KOPT-K1 (cell line): ENCODE measurements at regions not wholly inside any gene's neighbourhood (a gene's known extent, or its start where the extent isn't known, plus 50 kb on each side); places are given as distances from the start of the nearest gene placed in this dataset.

Experiments used
- H3K27ac ChIP-seq: fragments of 200-600 bp; sonication (generic); 2 replicates; pipeline ENCODE4 v1.5.1; 2016; ENCODE audit warnings: antibody characterized with exemption, mild to moderate bottlenecking, low read depth, low read length; ENCODE audit not compliant: poor library complexity, severe bottlenecking
- H3K36me3 ChIP-seq: fragments of 200-600 bp; sonication (generic); 2 replicates; pipeline ENCODE4 v1.5.1; 2017; ENCODE audit warnings: antibody characterized with exemption, mild to moderate bottlenecking, low read length, moderate library complexity; ENCODE audit not compliant: insufficient read depth
- H3K9me3 ChIP-seq: fragments of 200-600 bp; sonication (generic); 2 replicates; pipeline ENCODE4 v1.5.1; 2017; ENCODE audit warnings: antibody characterized with exemption, low read length, mild to moderate bottlenecking; ENCODE audit not compliant: insufficient read depth, poor library complexity, severe bottlenecking

DNA sequence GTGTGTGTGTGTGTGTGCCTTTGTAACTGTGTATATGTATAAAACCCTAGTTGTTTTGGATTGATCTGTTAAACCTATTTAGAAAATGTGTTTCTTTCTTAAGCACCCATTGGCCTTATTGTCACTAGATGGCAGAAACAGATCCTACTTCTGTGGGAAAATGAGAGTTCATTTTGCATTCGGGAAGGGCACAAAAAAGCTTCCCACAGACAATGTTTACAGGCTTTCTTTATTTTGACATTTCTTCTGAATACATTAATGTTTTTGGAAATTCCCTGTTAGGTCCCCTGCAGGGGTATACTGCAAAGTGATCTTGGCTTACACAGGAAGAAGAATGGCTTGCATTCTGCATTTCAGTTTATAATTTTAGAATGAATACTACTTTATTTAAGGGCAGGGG, 481.8 kb upstream of the ARRDC3 start:
- H3K36me3 ChIP-seq, result no peaks in the 10 kb centered on the region
- H3K27ac ChIP-seq, result no peak overlapping the region
- no peaks in the 10 kb centered on the region for H3K9me3 ChIP-seq

DNA sequence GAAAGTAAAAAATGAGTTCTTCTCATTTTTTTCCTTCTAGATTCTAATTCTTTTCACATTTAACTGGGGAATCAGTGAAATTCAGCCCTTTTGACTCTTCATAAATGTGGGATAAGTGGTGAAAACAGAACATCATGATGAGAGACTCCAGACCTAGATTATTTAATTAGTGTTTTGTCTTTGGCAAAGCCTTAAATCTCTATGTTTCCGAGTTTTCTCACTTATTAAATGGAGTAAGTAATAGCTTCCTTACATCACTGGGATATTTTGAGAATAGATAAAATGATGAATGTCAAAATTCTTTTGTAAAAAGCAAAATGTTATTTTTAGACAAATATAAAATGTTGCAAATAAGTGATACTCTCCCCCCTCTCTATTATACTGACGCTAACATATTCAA, 468.6 kb upstream of the ARRDC3 start:
- no peaks in the 10 kb centered on the region for H3K9me3 ChIP-seq
- no peaks in the 10 kb centered on the region for H3K36me3 ChIP-seq

DNA sequence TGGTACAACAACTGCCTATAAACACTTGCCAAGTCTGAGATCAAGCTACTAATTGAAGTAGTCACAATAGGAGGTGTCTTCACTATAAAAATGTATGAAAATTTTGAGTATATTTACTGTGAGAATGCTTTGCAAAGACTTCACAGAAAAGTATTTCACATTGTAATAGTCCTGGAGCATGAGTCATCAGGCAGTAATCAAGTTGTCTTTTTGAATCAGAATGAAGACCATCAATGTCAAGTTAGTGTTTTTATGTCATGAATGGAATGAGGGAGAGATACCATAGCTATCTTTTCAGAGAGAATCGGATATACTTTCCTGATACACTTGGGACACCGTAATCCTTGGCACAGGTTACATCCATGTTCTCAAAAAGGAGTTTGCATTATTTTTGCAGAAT, 466.9 kb upstream of the ARRDC3 start:
- Histone ChIP-seq H3K9me3 (no peaks in the 10 kb centered on the region), H3K36me3 (no peaks in the 10 kb centered on the region), H3K27ac (no peak overlapping the region)

More for the DNA sequence above, 468.6 kb upstream of the ARRDC3 start:
- H3K27ac ChIP-seq, result no peak overlapping the region

DNA sequence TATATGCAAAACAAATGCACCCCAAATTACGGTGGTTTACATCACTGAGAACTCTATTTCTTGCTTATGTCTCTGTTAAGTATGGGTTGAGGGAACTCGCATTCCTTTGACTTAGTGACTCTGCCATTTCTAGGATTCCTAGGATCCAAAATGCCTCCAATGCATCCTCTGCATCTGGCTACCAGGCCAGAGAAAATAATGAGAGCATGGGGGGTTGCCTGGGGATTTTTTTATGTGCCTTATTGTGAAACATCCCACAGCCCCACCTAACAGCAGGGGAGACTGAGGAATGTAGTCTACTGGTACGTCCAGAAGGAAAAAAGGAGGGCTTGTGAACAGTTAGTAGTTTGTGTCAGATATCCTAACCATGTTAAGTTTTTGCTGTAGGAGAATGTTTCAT, 466.0 kb upstream of the ARRDC3 start:
- Histone ChIP-seq H3K36me3 (no peaks in the 10 kb centered on the region), H3K9me3 (no peaks in the 10 kb centered on the region), H3K27ac (no peak overlapping the region)

DNA sequence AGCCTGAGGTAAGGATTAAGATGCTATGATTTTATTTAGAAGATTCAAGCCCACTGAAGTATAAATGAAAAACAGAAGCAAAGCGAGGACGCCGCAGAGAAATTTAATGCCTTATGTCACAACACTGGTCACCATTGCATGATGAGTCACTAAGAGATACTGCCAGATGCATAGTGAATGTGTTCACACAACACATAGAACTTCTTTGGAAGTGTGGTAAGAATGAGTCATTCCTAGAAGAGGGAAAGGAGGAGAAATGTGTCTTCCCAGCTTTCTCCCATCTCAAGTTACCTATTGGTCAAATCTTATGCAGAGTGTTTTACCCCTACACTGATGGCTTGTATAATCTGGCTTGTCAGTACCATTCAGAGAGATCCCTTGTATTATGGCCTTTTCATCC, 465.3 kb upstream of the ARRDC3 start:
- no peaks in the 10 kb centered on the region for H3K36me3 ChIP-seq
- H3K9me3 ChIP-seq, result no peaks in the 10 kb centered on the region
- no peak overlapping the region for H3K27ac ChIP-seq

DNA sequence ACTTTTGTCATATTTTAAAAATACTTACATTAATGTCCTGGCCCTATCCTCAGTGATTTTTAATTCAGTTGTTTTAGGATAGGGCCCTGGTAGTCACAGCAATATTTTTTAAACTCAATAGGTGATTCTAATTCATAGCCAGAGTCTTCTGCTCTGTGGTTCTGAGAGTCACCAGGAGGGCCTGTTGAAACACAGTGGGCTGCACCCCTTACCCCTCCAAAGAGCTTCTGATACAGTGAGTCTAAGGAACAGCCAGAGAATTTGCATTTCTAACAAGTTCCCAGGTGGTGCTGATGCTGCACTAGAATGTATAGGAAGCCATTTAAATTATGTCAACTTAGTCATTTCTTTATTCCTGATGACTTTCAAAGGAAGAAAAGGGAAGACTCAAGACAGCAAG, 458.3 kb upstream of the ARRDC3 start:
- no peak overlapping the region for H3K27ac ChIP-seq
- H3K36me3 ChIP-seq, result no peaks in the 10 kb centered on the region
- no peaks in the 10 kb centered on the region for H3K9me3 ChIP-seq

DNA sequence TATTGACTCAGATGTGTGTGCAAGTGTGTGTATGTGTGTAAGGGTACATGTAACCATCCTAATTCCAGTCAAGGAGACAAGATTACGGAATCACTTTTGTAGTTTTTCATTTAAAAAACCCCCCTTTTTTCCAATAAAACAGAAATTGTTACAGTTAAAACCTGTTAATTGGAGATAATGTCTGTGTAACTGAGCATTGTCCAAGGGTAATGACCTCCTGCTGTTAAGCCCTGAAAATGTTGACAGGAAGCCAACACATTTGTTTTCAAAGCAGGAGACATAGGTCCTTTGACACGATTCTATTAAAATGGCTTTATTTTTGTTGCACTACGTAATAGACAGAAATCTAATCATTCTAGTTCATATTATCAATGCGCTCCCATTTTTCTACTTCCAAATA, 457.3 kb upstream of the ARRDC3 start:
- H3K36me3 ChIP-seq, result no peaks in the 10 kb centered on the region
- no peak overlapping the region for H3K27ac ChIP-seq
- H3K9me3 ChIP-seq, result no peaks in the 10 kb centered on the region

DNA sequence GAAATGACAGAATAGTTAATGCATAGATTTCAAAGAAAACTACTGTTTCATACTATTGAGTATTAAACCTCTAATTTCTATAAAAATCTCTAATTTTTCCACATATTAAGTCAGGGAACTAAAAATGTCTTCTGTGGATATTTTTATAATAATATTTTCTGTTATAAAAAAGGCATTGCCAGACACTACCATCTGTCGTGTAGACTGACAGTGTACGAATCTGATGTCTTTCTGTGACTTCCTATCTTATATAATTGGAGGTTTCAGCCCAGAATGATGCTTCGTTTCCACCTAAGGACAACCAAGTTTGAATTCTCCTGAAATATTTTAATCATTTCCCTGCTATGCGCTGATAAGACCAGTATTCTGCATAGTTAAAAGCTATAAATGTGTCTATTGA, 456.6 kb upstream of the ARRDC3 start:
- H3K27ac ChIP-seq, result no peak overlapping the region
- H3K36me3 ChIP-seq, result no peaks in the 10 kb centered on the region
- no peaks in the 10 kb centered on the region for H3K9me3 ChIP-seq

DNA sequence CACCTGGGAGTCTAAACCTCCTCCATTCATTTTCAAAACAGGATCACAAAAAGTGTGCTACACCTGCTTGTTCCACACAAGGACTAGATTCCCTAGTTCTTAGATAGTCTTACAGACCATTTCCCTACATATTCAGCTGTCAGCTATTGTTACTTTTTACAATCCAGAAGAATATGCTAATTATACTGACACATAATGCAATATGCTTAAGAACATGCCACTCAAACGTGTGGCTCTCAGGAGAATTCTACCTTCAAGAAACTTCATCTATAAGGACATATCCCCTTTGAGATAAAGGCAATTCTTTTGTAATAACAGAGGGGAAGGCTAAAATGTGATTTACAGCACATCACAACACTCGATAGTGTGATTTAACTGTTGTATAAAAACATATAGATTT, 456.1 kb upstream of the ARRDC3 start:
- H3K36me3 ChIP-seq, result no peaks in the 10 kb centered on the region
- H3K9me3 ChIP-seq, result no peaks in the 10 kb centered on the region

DNA sequence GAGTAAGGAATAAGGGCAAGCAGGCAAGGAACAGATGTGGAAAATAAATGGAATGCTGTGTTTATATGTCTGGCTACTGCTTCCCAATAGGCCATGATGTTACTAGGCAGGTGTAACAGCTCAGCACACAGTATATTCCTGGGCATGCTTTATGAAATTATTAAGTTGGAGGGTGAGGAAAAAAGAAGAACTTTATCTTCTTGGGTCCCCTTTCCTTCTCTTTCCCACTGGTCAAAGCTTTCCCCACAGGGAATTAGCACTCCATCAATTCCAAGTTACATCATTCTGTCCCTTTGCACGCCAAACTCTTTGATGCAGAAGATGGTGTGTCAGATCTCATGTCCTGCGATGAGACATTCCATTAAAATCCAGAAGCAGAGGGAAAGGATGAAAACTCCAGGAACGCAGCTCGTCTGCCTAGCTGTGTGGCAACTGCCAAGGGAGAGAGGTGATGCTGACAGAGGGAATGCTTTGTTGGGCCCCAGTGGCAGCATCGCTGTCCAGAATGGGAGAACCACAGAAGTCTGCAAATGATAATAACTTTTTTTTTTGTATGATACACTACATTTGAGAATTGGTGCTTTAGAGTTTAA, 447.3 kb upstream of the ARRDC3 start:
- no peak overlapping the region for H3K27ac ChIP-seq
- no peaks in the 10 kb centered on the region for H3K9me3 ChIP-seq
- no peaks in the 10 kb centered on the region for H3K36me3 ChIP-seq

More for the DNA sequence above, 456.1 kb upstream of the ARRDC3 start:
- H3K27ac ChIP-seq, result no peak overlapping the region

DNA sequence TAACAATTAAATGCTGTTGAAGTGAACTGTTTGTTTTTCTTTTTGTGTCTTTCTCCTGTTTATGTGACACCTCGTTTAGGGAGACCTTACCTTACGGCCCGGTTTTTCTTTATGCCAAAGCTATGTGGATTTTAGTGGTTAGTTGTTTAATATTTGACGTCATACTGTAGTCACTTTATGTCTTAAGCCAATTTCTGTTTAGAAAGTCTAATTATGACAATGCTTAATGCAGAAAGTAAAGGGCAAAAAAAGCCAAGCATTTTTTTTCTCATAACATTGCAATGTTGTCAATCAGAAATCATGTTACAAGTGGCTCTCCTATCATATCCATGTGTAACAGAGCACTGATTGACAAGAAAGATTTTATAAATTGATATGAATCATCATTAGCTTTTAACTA, 442.5 kb upstream of the ARRDC3 start:
- Histone ChIP-seq H3K36me3 (no peaks in the 10 kb centered on the region), H3K9me3 (no peaks in the 10 kb centered on the region), H3K27ac (no peak overlapping the region)

DNA sequence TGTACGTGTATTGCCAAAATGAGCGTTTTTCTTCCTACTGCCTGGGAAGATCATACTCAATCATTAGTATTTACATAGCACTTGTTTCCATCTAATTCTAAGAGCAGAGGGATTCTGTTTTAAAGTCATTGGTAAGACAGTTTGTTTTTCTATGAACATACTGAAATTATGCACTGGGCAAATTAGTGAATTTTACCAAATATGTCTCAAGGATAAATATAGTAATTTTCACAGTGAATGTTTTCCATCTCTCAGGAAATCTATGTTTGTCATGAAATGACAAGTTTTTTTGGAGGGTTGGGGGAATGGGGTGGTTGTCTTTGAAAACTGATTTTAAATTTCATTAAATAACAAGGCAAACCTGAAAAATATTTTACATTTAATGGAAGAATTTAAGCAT, 441.3 kb upstream of the ARRDC3 start:
- Histone ChIP-seq H3K9me3 (no peaks in the 10 kb centered on the region), H3K36me3 (no peaks in the 10 kb centered on the region), H3K27ac (no peak overlapping the region)

DNA sequence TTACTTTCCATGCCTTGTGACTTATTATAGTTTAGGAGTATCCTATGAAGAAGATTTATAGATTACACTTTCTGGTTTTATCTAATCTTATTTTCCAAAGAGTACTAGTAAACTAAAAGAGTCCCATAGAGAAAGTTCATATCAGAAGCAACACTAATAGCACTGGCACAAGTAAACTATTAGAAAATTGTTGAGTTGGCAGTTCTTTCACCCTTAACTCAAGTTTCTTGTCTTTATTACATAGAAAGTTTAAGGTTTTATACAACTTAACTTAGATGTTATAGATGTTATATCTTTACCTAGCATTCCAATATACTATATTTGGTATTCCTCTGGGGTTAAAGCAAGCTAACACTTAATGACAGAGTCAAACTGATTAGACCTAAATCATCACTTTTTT, 437.8 kb upstream of the ARRDC3 start:
- Histone ChIP-seq H3K9me3 (no peaks in the 10 kb centered on the region), H3K27ac (no peak overlapping the region), H3K36me3 (no peaks in the 10 kb centered on the region)

DNA sequence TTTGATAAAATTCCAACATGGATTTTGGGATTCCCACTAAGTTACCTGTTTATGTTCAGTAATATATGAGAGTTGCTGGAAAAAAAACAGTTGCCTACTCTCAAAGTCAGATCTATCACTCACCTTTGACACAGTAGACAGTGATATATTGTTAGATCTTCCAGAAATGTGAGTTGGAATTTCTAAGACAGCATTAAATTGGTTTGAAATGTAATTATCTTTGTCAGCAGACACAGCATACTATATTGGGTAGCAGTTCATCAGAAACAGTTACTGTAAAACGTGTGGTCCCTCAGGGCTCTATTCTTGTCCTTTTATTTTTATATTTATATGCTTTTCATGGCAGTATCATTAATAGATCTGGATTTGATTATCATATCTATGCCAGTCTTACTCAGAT, 433.6 kb upstream of the ARRDC3 start:
- H3K9me3 ChIP-seq, result no peaks in the 10 kb centered on the region
- H3K36me3 ChIP-seq, result no peaks in the 10 kb centered on the region
- H3K27ac ChIP-seq, result no peak overlapping the region

DNA sequence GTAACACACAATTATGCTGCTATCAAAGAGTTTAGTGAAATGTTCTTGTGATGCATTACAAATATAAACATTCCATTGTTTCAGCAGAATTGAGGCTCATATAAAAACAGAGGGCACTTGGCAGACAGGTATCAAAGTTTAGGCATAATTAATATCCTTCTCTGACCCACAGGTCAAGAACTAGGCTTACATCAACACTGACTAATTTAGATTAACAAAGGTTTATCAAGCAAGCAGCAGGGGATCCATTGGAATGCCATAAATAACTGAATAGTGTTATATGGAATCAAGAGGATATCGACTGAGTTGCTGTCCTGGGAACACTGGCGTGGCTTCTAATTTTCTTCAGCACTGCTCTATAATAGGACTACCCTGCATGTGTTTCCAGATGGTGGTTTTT, 414.5 kb upstream of the ARRDC3 start:
- Histone ChIP-seq H3K27ac (no peak overlapping the region), H3K36me3 (no peaks in the 10 kb centered on the region), H3K9me3 (peaks cover 5% of the 10 kb centered on the region)

DNA sequence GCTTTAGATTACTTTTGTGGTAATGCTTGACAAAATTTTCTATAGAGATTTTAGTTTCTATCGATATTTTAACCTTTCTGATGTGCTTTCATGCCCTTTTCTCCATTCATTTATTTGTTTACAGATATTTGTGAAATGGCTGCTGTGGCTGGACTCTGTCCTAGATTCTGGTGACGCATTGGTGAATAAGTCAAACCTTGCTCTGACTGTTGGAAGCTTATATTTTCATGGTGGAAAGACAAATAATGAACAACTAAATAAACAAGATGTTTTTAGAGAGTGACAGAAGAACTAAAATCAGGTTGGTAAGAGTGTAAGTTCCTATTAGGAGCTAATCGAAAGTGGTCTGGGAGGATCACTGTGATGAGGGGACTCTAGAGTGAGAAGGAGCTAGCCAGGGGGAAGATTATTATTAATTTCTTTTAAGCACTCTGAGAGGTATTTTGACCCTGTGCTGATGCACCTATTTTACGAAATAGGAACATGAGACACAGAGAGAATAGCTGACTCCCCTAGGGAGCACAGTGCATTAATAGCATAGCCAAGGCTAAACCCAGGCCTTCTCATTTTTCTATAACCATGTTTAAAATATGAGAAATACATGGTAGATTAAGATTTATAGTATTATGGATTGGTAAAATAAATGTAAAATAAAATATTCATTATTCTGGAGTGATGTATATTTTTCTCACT, 411.9 kb upstream of the ARRDC3 start:
- H3K27ac ChIP-seq, result no peak overlapping the region
- no peaks in the 10 kb centered on the region for H3K36me3 ChIP-seq
- no peaks in the 10 kb centered on the region for H3K9me3 ChIP-seq
